Cerebellar nuclear complex (tissue), 1 donor: ENCODE measurements at regions not wholly inside any gene's neighbourhood (a gene's known extent, or its start where the extent isn't known, plus 50 kb on each side); places are given as distances from the start of the nearest gene placed in this dataset.
"Not testable (repeated sequence)": the region's sequence is repeated elsewhere in the genome, so short reads cannot be mapped to it uniquely, and the experiment has no call there.

Experiments used
- DNase-seq, 2 experiments: peaks; one replicate each; lab custom pipeline; 2025; lab: John Stamatoyannopoulos, UW

DNA sequence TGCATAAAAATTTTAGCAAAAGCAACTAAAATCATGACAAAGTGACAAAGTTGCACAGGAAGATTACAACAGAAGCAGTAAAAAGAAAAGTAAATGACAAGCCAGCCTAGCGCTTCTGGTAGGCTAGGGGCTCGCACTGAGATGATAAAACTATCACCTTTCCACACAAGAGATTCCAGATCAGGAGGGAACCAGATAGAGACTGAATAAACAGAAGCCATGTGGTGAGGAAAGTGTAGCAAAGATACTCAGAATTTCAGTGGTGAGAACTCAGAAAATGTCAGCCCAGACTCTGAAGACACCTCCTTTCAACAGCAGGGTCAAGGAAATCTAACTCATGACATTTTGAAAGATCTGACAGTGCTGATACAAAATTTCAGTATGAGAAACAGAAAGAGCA lies 77.4 kb upstream of the DNAJC10 start:
- no peak for DNase-seq

DNA sequence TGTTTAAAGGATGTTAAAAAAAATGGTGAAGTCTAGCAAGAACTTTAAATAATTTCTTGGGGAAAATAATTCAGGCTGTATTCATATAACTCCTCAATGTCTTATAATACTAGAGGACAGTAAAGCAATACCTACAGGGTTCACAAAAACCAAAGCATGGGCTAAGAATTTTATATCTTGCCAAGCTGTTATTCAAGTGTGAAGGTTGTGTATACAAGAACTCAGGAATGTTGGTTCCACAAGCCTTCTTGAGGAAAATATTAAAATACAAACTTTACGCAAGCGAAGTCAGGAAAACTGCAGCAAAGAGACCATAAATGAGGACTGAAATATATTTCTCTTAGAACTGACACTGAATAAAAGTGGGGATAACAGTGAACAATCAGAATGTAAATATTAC lies 76.1 kb upstream of the DNAJC10 start:
- DNase-seq = no peak

DNA sequence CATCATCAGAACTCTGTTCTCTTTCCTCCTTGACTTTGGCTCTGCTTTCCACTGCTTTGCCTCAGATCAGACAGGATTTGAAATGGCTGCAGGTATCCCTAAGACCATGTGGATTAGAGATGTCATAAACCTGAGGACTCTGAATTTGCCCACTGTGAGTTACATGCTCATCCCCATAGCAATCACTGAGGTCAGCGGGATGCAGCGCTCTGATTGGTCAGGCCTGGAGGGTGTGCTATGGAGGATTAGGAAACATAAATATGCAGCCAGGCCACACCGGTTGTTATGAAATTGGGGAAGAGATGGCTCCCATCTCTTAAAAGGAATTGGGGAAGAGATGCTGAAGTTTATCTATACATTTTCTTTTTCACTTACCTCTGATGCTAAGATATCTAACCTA lies 73.7 kb upstream of the DNAJC10 start:
- no peak for DNase-seq

DNA sequence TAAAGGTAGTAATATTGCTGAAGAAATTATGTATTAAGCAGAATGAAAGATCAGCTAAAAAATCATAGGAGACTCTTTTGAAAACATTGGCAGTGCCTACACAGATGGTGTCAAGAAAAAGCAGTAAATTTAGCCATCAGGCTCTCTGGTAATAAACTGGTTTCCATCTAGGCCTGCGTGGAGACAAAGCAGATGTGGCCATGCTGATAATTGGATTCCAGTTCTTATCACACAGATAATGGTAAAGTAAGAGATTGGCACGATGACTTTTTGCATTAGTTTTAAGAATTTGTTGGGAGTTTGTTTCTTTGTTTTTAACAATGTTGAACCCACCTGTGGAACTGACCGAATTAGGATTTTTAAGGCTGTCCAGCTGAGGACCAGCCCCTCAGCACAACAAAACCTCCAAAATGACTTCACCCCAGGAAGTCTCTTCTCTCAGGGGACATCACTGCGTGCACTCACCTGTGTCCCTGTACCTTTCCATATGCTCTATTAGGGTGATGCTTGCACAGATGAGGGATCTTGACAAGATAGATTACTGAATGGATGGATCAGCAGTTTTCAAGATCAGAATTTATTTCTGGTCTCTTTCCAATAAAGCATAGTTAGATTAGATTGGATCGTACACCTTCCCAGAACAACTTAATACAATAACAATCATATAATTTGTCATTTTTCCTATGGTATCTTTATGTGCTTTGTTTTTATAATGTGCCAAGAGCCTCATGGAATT lies 69.1 kb upstream of the DNAJC10 start:
- DNase-seq = no peak

DNA sequence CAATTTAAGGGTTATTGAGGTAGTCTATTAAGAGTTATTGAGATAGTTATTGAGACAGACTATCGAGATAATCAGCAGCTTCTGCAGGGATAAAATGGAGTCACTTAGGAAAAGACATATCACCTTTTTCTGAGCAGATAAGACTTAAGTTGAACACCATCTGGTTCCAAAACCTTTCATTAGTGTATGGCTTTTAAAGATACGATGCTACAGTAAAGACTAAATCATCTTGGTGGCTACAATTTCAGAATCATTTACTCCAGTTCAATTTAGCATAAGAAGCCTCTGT lies 68.6 kb upstream of the DNAJC10 start:
- no peak for DNase-seq

- DNase-seq = no peak
Measured at GRCh38 chr2:182649316-182649715, 66.7 kb upstream of the DNAJC10 start.

DNA sequence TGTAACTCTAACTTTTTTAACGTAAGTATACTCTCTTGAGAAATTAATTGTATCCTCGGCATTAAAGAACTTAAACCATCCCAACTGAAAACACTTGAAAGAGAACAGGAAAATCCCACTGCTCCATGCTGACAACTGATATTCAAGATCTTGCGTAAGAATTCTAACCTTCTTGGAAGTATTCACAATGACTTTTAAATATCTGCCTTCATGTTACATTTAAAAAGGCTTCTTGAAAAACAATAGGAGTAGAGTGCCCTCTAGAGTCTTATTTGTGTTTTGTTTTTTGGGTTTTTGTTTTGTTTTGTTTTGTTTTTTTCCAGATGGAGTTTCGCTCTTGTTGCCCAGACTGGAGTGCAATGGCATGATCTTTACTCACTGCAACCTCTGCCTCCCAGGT lies 65.4 kb upstream of the DNAJC10 start:
- DNase-seq = no peak

DNA sequence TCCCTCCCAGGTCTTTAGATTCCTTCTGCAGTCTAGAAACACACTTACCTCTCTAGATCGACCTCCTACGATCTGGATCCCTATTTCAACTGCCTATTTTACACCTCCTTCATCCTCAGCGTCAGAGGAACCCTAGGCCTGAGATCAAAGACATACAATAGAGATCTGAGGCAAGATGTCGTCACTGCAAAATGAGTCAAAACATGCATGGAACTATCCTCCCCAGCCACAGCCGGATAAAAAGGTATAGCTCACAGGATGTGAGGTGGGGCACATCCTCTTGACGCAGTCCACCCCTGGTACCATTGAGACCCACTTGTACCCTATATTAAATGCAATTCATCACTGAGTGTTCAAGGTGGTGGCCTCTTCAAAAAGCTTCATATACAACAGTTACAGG lies 63.7 kb upstream of the DNAJC10 start:
- DNase-seq = no peak

- no peak for DNase-seq
Measured at GRCh38 chr2:182655750-182656149, 60.3 kb upstream of the DNAJC10 start.

- no peak for DNase-seq
Measured at GRCh38 chr2:182664212-182664611, 51.8 kb upstream of the DNAJC10 start.

DNA sequence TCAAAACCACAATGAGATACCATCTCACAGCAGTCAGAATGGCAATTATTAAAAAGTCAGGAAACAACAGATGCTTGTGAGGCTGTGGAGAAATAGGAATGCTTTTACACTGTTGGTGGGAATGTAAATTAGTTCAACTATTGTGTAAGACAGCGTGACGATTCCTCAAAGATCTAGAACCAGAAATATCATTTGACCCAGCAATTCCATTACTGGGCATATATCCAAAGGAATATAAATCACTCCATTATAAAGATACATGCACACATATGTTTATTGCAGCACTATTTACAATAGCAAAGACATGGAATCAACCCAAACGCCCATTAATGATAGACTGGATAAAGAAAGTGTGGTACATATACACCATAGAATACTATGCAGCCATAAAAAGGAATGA lies 50.6 kb upstream of the DNAJC10 start:
- not testable (repeated sequence) for DNase-seq
